HEK293T (cell line): ENCODE measurements at regions not wholly inside any gene's neighbourhood (a gene's known extent, or its start where the extent isn't known, plus 50 kb on each side); places are given as distances from the start of the nearest gene placed in this dataset.

Source experiments
- BHLHE40 ChIP-seq: fragments of 450-650 bp; IDR thresholded peaks from 2 replicates; pipeline ENCODE4 v1.6.1; 2016; ENCODE audit warnings: mild to moderate bottlenecking, moderate library complexity, borderline replicate concordance
- NFRKB ChIP-seq: fragments of 450-650 bp; IDR thresholded peaks from 2 replicates; pipeline ENCODE4 v1.6.1; 2016; ENCODE audit warnings: mild to moderate bottlenecking, moderate library complexity
- SP1 ChIP-seq: fragments of 450-650 bp; IDR thresholded peaks from 2 replicates; pipeline ENCODE4 v1.6.1; 2017

- TF ChIP-seq NFRKB (no peak), SP1 (no peak), BHLHE40 (no peak)
Measured at GRCh38 chr11:71326328-71326940, 74.1 kb upstream of the SHANK2 start.
